ENCODE measurements at regions not wholly inside any gene's neighbourhood (a gene's known extent, or its start where the extent isn't known, plus 50 kb on each side); places are given as distances from the start of the nearest gene placed in this dataset.

DNA sequence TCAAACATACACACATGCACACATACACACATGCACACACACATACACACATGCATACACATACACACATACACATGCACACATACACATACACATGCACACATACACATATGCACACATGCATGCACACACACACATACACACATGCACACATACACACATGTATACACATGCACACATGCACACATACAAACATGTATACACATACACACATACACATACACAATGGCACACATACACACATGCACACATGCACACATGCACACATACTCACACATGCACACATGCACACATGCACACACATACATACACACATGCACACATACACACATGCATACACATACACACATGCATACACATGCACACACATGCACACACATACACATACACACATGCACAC lies 137.2 kb downstream of the ACKR3 start:
- no peak for TF ChIP-seq EP300 (IDR thresholded peaks at IDR 0.05; ENCODE audit: borderline replicate concordance)
- TF ChIP-seq CEBPB (IDR thresholded peaks at IDR 0.05) = no peak
- TF ChIP-seq TAF1 (IDR thresholded peaks at IDR 0.05; ENCODE audit: low read depth) = no peak
- TF ChIP-seq, protein P1, sequence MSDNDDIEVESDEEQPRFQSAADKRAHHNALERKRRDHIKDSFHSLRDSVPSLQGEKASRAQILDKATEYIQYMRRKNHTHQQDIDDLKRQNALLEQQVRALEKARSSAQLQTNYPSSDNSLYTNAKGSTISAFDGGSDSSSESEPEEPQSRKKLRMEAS (IDR thresholded peaks at IDR 0.05) = no peak
- no peak for TF ChIP-seq CREB1 (IDR thresholded peaks at IDR 0.05; ENCODE audit: low read depth)
- TF ChIP-seq NFIC (IDR thresholded peaks at IDR 0.05) = no peak
- TF ChIP-seq, protein P2, sequence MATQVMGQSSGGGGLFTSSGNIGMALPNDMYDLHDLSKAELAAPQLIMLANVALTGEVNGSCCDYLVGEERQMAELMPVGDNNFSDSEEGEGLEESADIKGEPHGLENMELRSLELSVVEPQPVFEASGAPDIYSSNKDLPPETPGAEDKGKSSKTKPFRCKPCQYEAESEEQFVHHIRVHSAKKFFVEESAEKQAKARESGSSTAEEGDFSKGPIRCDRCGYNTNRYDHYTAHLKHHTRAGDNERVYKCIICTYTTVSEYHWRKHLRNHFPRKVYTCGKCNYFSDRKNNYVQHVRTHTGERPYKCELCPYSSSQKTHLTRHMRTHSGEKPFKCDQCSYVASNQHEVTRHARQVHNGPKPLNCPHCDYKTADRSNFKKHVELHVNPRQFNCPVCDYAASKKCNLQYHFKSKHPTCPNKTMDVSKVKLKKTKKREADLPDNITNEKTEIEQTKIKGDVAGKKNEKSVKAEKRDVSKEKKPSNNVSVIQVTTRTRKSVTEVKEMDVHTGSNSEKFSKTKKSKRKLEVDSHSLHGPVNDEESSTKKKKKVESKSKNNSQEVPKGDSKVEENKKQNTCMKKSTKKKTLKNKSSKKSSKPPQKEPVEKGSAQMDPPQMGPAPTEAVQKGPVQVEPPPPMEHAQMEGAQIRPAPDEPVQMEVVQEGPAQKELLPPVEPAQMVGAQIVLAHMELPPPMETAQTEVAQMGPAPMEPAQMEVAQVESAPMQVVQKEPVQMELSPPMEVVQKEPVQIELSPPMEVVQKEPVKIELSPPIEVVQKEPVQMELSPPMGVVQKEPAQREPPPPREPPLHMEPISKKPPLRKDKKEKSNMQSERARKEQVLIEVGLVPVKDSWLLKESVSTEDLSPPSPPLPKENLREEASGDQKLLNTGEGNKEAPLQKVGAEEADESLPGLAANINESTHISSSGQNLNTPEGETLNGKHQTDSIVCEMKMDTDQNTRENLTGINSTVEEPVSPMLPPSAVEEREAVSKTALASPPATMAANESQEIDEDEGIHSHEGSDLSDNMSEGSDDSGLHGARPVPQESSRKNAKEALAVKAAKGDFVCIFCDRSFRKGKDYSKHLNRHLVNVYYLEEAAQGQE (IDR thresholded peaks at IDR 0.05; ENCODE audit: low read depth) = no peak
- TF ChIP-seq TCF12 (IDR thresholded peaks at IDR 0.05; ENCODE audit: low read depth) = no peak
- no peak for TF ChIP-seq RAD21 (IDR thresholded peaks at IDR 0.05; ENCODE audit: low read depth)
- no peak for TF ChIP-seq FOXM1 (IDR thresholded peaks at IDR 0.05; ENCODE audit: borderline replicate concordance, low read depth)
- TF ChIP-seq, protein P3, sequence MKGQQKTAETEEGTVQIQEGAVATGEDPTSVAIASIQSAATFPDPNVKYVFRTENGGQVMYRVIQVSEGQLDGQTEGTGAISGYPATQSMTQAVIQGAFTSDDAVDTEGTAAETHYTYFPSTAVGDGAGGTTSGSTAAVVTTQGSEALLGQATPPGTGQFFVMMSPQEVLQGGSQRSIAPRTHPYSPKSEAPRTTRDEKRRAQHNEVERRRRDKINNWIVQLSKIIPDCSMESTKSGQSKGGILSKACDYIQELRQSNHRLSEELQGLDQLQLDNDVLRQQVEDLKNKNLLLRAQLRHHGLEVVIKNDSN (IDR thresholded peaks at IDR 0.05) = no peak

All from Ishikawa (cell line).